DMS153 treated with DMSO at 0.1 percent for 48 hours (cell line): ENCODE measurements at regions not wholly inside any gene's neighbourhood (a gene's known extent, or its start where the extent isn't known, plus 50 kb on each side); places are given as distances from the start of the nearest gene placed in this dataset.

Source experiments
- DNase-seq: peaks from one replicate; lab custom pipeline; 2025; ENCODE audit not compliant: unreplicated experiment; lab: John Stamatoyannopoulos, UW

GRCh38 chr1:29823561-29823960 is 587.2 kb downstream of the PTPRU start:
- DNase-seq: no peak

GRCh38 chr1:29821605-29822004 is 585.3 kb downstream of the PTPRU start:
- DNase-seq: no peak

- no peak for DNase-seq
Observed at GRCh38 chr1:29820401-29820800, 584.1 kb downstream of the PTPRU start.

GRCh38 chr1:29812408-29813135 is 576.2 kb downstream of the PTPRU start:
- DNase-seq: no peak

GRCh38 chr1:29811727-29812407 is 575.5 kb downstream of the PTPRU start:
- DNase-seq: no peak

GRCh38 chr1:29811247-29811646 is 574.9 kb downstream of the PTPRU start:
- DNase-seq: no peak

GRCh38 chr1:29810121-29811120 is 574.1 kb downstream of the PTPRU start:
- DNase-seq: no peak

- DNase-seq: no peak
Observed at GRCh38 chr1:29809446-29810120, 573.3 kb downstream of the PTPRU start.

GRCh38 chr1:29808141-29808995 is 572.0 kb downstream of the PTPRU start:
- no peak for DNase-seq

- no peak for DNase-seq
Observed at GRCh38 chr1:29807689-29808088, 571.4 kb downstream of the PTPRU start.

GRCh38 chr1:29806646-29807319 is 570.5 kb downstream of the PTPRU start:
- DNase-seq: no peak

- DNase-seq: no peak
Observed at GRCh38 chr1:29805896-29806160, 569.5 kb downstream of the PTPRU start.

- DNase-seq: no peak
Observed at GRCh38 chr1:29805122-29805895, 569.0 kb downstream of the PTPRU start.

- DNase-seq: no peak
Observed at GRCh38 chr1:29804181-29804899, 568.0 kb downstream of the PTPRU start.

GRCh38 chr1:29803486-29803885 is 567.2 kb downstream of the PTPRU start:
- no peak for DNase-seq

GRCh38 chr1:29802181-29803068 is 566.1 kb downstream of the PTPRU start:
- peak; percentile 97 for DNase-seq

GRCh38 chr1:29801561-29801973 is 565.2 kb downstream of the PTPRU start:
- no peak for DNase-seq
